SK-N-SH (cell line): ENCODE measurements at regions not wholly inside any gene's neighbourhood (a gene's known extent, or its start where the extent isn't known, plus 50 kb on each side); places are given as distances from the start of the nearest gene placed in this dataset.
A peak's percentile ranks its signal among the peaks of the same experiment; 100 is the strongest.

Experiments used
- CTCF ChIA-PET: fragments of 300-600, 350-600 bp; formaldehyde crosslinking; extraction: SDS; loops from one replicate; lab custom pipeline; 2021; lab: Yijun Ruan, JAX
- POLR2A ChIA-PET: fragments of 350-600 bp; sonication (Branson Sonifier 250); formaldehyde crosslinking; extraction: SDS; loops from one replicate; lab custom pipeline; 2020; ENCODE audit warnings: antibody characterized with exemption, inconsistent platforms; lab: Yijun Ruan, JAX
- DNase-seq: peaks from one replicate; pipeline ENCODE4 v3.0.0; 2012
- H2AFZ ChIP-seq: fragments of 200-600 bp; sonication (generic); 2 replicates; pipeline ENCODE4 v1.8.1; 2016; ENCODE audit warnings: antibody characterized with exemption, mild to moderate bottlenecking, low read depth
- H3F3A ChIP-seq: fragments of 200-600 bp; sonication (generic); replicated peaks from 2 replicates; pipeline ENCODE3; 2016; ENCODE audit warnings: antibody characterized with exemption, mild to moderate bottlenecking; ENCODE audit not compliant: insufficient read depth
- H3K27ac ChIP-seq, 2 experiments: fragments of 200-500 bp in 1 of 2; fragments of 200-600 bp in 1 of 2; sonication (Bioruptor generic) in 1 of 2; sonication (generic), shearing (Covaris generic) in 1 of 2; 2 replicates each; pipeline versions ENCODE4 v1.5.1 to v1.6.1; 2014 to 2016; ENCODE audit warnings: low read depth in 2 of 2, inconsistent platforms in 1 of 2, low read length in 1 of 2, mild to moderate bottlenecking in 1 of 2, mixed read lengths in 1 of 2
- H3K27me3 ChIP-seq: fragments of 200-600 bp; sonication (generic), shearing (Covaris generic); 2 replicates; pipeline ENCODE4 v1.6.1; 2016; ENCODE audit warnings: mixed run types; ENCODE audit not compliant: insufficient read depth
- H3K36me3 ChIP-seq, 2 experiments: fragments of 200-500 bp in 1 of 2; fragments of 200-600 bp in 1 of 2; sonication (Bioruptor generic) in 1 of 2; sonication (generic) in 1 of 2; replicated peaks in 1 of 2; 2 replicates each; pipeline versions ENCODE3 to v1.5.1; 2014 to 2016; ENCODE audit warnings: low read length in 1 of 2, mild to moderate bottlenecking in 1 of 2; ENCODE audit not compliant: insufficient read depth in 2 of 2, control insufficient read depth in 1 of 2
- H3K4me1 ChIP-seq, 2 experiments: fragments of 200-500 bp in 1 of 2; fragments of 200-600 bp in 1 of 2; sonication (Bioruptor generic) in 1 of 2; sonication (generic), shearing (Covaris generic) in 1 of 2; 2 replicates each; pipeline versions ENCODE4 v1.5.1 to v1.6.1; 2014 to 2016; ENCODE audit warnings: low read depth in 1 of 2, low read length in 1 of 2, mixed run types in 1 of 2; ENCODE audit not compliant: insufficient read depth in 2 of 2, control insufficient read depth in 1 of 2
- H3K4me2 ChIP-seq: fragments of 200-600 bp; sonication (generic), shearing (Covaris generic); 2 replicates; pipeline ENCODE4 v1.6.1; 2017; ENCODE audit warnings: mixed run types
- H3K4me3 ChIP-seq, 2 experiments: fragments of 200-500 bp in 1 of 2; fragments of 200-600 bp in 1 of 2; sonication (Bioruptor generic) in 1 of 2; sonication (generic), shearing (Covaris generic) in 1 of 2; 2 replicates each; pipeline versions ENCODE4 v1.5.1 to v1.8.1; 2014 to 2016; ENCODE audit warnings: low read depth in 2 of 2, inconsistent platforms in 1 of 2, low read length in 1 of 2, mild to moderate bottlenecking in 1 of 2, mixed read lengths in 1 of 2, moderate library complexity in 1 of 2
- H3K79me2 ChIP-seq: fragments of 200-600 bp; sonication (generic); 2 replicates; pipeline ENCODE4 v1.8.1; 2017; ENCODE audit warnings: mild to moderate bottlenecking; ENCODE audit not compliant: insufficient read depth
- H3K9ac ChIP-seq: fragments of 200-600 bp; sonication (generic); 2 replicates; pipeline ENCODE4 v1.6.1; 2017; ENCODE audit warnings: mixed run types
- H3K9me2 ChIP-seq: fragments of 200-600 bp; sonication (generic); 2 replicates; pipeline ENCODE4 v1.6.1; 2017; ENCODE audit warnings: mixed run types
- H3K9me3 ChIP-seq: fragments of 200-600 bp; sonication (generic); 2 replicates; pipeline ENCODE4 v1.6.1; 2017; ENCODE audit warnings: mixed run types, mild to moderate bottlenecking, moderate library complexity
- H4K20me1 ChIP-seq: fragments of 200-600 bp; sonication (generic); 2 replicates; pipeline ENCODE4 v1.6.1; 2017; ENCODE audit warnings: mild to moderate bottlenecking, mixed run types; ENCODE audit not compliant: insufficient read depth
- CHD2 ChIP-seq: fragments of 150-350 bp; IDR thresholded peaks from 2 replicates; pipeline ENCODE4 v1.6.1; 2018; ENCODE audit warnings: low read length; ENCODE audit not compliant: partially characterized antibody
- EP300 ChIP-seq, 2 experiments: IDR thresholded peaks; 2 replicates each; pipeline versions ENCODE4 v1.4.0 to v1.6.1; 2012; ENCODE audit warnings: borderline replicate concordance in 1 of 2, low read depth in 1 of 2, low read length in 1 of 2
- EZH2phosphoT487 ChIP-seq: fragments of 200-600 bp; sonication (generic); IDR thresholded peaks from 2 replicates; pipeline ENCODE4 v1.6.1; 2017; ENCODE audit warnings: low read depth, mixed run types, mild to moderate bottlenecking, antibody characterized with exemption, moderate library complexity, borderline replicate concordance
- FOSL2 ChIP-seq: IDR thresholded peaks from 2 replicates; pipeline ENCODE4 v1.4.0; 2012; ENCODE audit warnings: low read depth, mild to moderate bottlenecking, moderate library complexity, borderline replicate concordance
- FOXJ3 ChIP-seq: sonication (generic); formaldehyde crosslinking; IDR thresholded peaks from 2 replicates; pipeline ENCODE4 v1.5.1; 2020; ENCODE audit warnings: mild to moderate bottlenecking, missing genetic modification reagents
- FOXM1 ChIP-seq: IDR thresholded peaks from 2 replicates; pipeline ENCODE4 v1.4.0; 2012; ENCODE audit warnings: low read depth, mild to moderate bottlenecking
- GATA2 ChIP-seq: sonication (generic); formaldehyde crosslinking; IDR thresholded peaks from 2 replicates; pipeline ENCODE4 v1.5.0; 2020; ENCODE audit warnings: mild to moderate bottlenecking, missing genetic modification reagents
- JUND ChIP-seq: IDR thresholded peaks from 2 replicates; pipeline ENCODE4 v1.4.0; 2012
- NFIC ChIP-seq: IDR thresholded peaks from 2 replicates; pipeline ENCODE4 v1.4.0; 2012; ENCODE audit warnings: borderline replicate concordance
- RCOR1 ChIP-seq: fragments of 150-350 bp; IDR thresholded peaks from 2 replicates; pipeline ENCODE4 v1.6.1; 2017; ENCODE audit warnings: antibody characterized with exemption, low read length
- REST ChIP-seq: IDR thresholded peaks from 2 replicates; pipeline ENCODE4 v1.6.1; 2012; ENCODE audit warnings: mild to moderate bottlenecking, low read depth, low read length, moderate library complexity
- SMC3 ChIP-seq: IDR thresholded peaks from 2 replicates; pipeline ENCODE4 v1.6.1; 2012; ENCODE audit warnings: low read depth, low read length, improper control_type of control experiment
- TAF1 ChIP-seq: IDR thresholded peaks from 2 replicates; pipeline ENCODE4 v1.6.1; 2012; ENCODE audit warnings: low read depth, mild to moderate bottlenecking, low read length, moderate library complexity, borderline replicate concordance
- TCF12 ChIP-seq: IDR thresholded peaks from 2 replicates; pipeline ENCODE4 v1.4.0; 2012
- TEAD4 ChIP-seq: IDR thresholded peaks from 2 replicates; pipeline ENCODE4 v1.4.0; 2012; ENCODE audit warnings: mild to moderate bottlenecking, borderline replicate concordance; ENCODE audit not compliant: insufficient read depth
- USF2 ChIP-seq: fragments of 150-350 bp; IDR thresholded peaks from 2 replicates; pipeline ENCODE4 v1.6.1; 2017; ENCODE audit warnings: antibody characterized with exemption, low read length, low read depth, borderline replicate concordance
- WGBS: methylation state at CpG from one replicate; pipeline ENCODE4 v1.1.6; 2017; ENCODE audit warnings: low lambda C conversion rate; 5-methylcytosine and 5-hydroxymethylcytosine counted together

GRCh38 chr2:117716505-117716904, 98.0 kb upstream of the DDX18 start (continued):
- no peak for TF ChIP-seq TAF1
- TF ChIP-seq, all 33 proteins: peak for 4

- WGBS: 17% methylated on average over 6 of the region's 6 CpGs
Observed at GRCh38 chr2:117717072-117717471, 97.4 kb upstream of the DDX18 start.

GRCh38 chr2:117718048-117718447, 96.4 kb upstream of the DDX18 start:
- Histone ChIP-seq H3K36me3 (no peaks in the 10 kb centered on the region), H3F3A (no peaks in the 10 kb centered on the region), H3K9me2 (no peaks in the 10 kb centered on the region), H3K79me2 (no peaks in the 10 kb centered on the region), H2AFZ (no peak overlapping the region), H3K9me3 (no peaks in the 10 kb centered on the region), H4K20me1 (no peaks in the 10 kb centered on the region), H3K27me3 (no peaks in the 10 kb centered on the region), H3K4me3 (no peak overlapping the region), H3K4me1 (peaks cover 0 to 51% of the 10 kb centered on the region in 2 experiments; a peak in 2 of 4 replicates), H3K9ac (no peak overlapping the region), H3K4me2 (no peak overlapping the region), H3K27ac (peak overlapping the region in 1 of 2 experiments; percentile 97; a peak in 2 of 4 replicates)
- CTCF ChIA-PET: interaction anchor here (1.8 to 2.1 kb wide), 2 partner anchors 54 to 96 kb away, joined by 6 to 11 read pairs; partner anchors contain the start of gene DDX18
- POLR2A ChIA-PET: interaction anchor here (0.7 to 2.2 kb wide), 9 partner anchors 21 to 382 kb away, joined by 3 to 10 read pairs (median 5); no protein-coding TSS in a partner anchor
- TF ChIP-seq FOXJ3 (peak; percentile 43), USF2 (no peak), EP300 (IDR thresholded peaks at IDR 0.05; ENCODE audit: borderline replicate concordance in 1 of 2, low read depth in 1 of 2, low read length in 1 of 2) (peak in 1 of 2 experiments; percentile 99; a peak in 2 of 4 replicates), CHD2 (peak; percentile 72), TEAD4 (peak; percentile 71), SMC3 (no peak), NFIC (peak; percentile 26; the same call in 1 of the 2 replicates), FOSL2 (no peak), GATA2 (peak; percentile 79), RCOR1 (peak; percentile 98), TCF12 (peak; percentile 62), FOXM1 (no peak)
- peak; percentile 35 for DNase-seq
- WGBS: 2% methylated on average over 3 of the region's 3 CpGs

More at GRCh38 chr2:117717072-117717471, 97.4 kb upstream of the DDX18 start:
- Histone ChIP-seq H3K79me2 (no peaks in the 10 kb centered on the region), H3K27ac (peak overlapping the region in 1 of 2 experiments; percentile 97; a peak in 2 of 4 replicates), H2AFZ (no peak overlapping the region), H3K27me3 (no peaks in the 10 kb centered on the region), H3K4me1 (peaks cover 0 to 53% of the 10 kb centered on the region in 2 experiments; a peak in 2 of 4 replicates), H3K4me2 (no peak overlapping the region), H4K20me1 (no peaks in the 10 kb centered on the region), H3K36me3 (no peaks in the 10 kb centered on the region), H3K9me2 (no peaks in the 10 kb centered on the region), H3K9me3 (no peaks in the 10 kb centered on the region), H3K9ac (no peak overlapping the region), H3K4me3 (no peak overlapping the region), H3F3A (no peaks in the 10 kb centered on the region)
- DNase-seq: no peak
- no peak for TF ChIP-seq EP300 (IDR thresholded peaks at IDR 0.05; ENCODE audit: borderline replicate concordance in 1 of 2, low read depth in 1 of 2, low read length in 1 of 2)
- no peak for TF ChIP-seq REST
- no peak for TF ChIP-seq JUND
- no peak for TF ChIP-seq FOXJ3
- no peak for TF ChIP-seq EZH2phosphoT487
- ChIA-PET POLR2A (interaction anchor here (1.1 to 2.2 kb wide), 4 partner anchors 20 to 85 kb away, joined by 5 to 10 read pairs (median 7); no protein-coding TSS in a partner anchor), CTCF (interaction anchor here (1.5 to 2.1 kb wide), 2 partner anchors 14 to 55 kb away, joined by 5 to 11 read pairs; no protein-coding TSS in a partner anchor)
